ENCODE measurements at regions not wholly inside any gene's neighbourhood (a gene's known extent, or its start where the extent isn't known, plus 50 kb on each side); places are given as distances from the start of the nearest gene placed in this dataset.

GRCh38 chr14:22417914-22418313 is 171.1 kb downstream of the DAD1 start:
- Histone ChIP-seq H3K79me2 (ENCODE audit: control insufficient read depth, low read length) (no peaks in the 10 kb centered on the region), H3K4me1 (ENCODE audit: control insufficient read depth, low read length) (peaks cover 55% of the 10 kb centered on the region), H3K36me3 (ENCODE audit: control insufficient read depth, low read length) (no peaks in the 10 kb centered on the region), H3K27me3 (ENCODE audit: control insufficient read depth, low read length) (no peaks in the 10 kb centered on the region), H3K4me3 (ENCODE audit: low read length) (peak overlapping the region; percentile 40), H4K20me1 (ENCODE audit: control insufficient read depth, insufficient read depth, low read depth, low read length) (no peaks in the 10 kb centered on the region), H3K9me3 (ENCODE audit: control insufficient read depth, insufficient read depth, low read length) (no peaks in the 10 kb centered on the region), H3K27ac (ENCODE audit: low read depth, low read length) (no peak overlapping the region), H3K9me2 (replicated peaks; ENCODE audit: control insufficient read depth, low read length) (no peaks in the 10 kb centered on the region), H3F3A (ENCODE audit: control insufficient read depth, insufficient read depth) (no peaks in the 10 kb centered on the region), H3K4me2 (ENCODE audit: low read length) (peak overlapping the region; percentile 67)
- TF ChIP-seq CTCF (IDR thresholded peaks at IDR 0.05; ENCODE audit: low read depth, low read length, poor library complexity, severe bottlenecking) = no peak
- TF ChIP-seq EZH2phosphoT487 (IDR thresholded peaks at IDR 0.05; ENCODE audit: borderline replicate concordance, low read length) = no peak

- Histone ChIP-seq H3K27ac (ENCODE audit: low read depth, low read length) (no peak overlapping the region), H3K9me3 (ENCODE audit: control insufficient read depth, insufficient read depth, low read length) (no peaks in the 10 kb centered on the region)
Observed at GRCh38 chr14:22416193-22416592, 172.8 kb downstream of the DAD1 start.

GRCh38 chr14:22415605-22415959 is 173.4 kb downstream of the DAD1 start:
- H3K9me2 ChIP-seq (replicated peaks; ENCODE audit: control insufficient read depth, low read length) = no peaks in the 10 kb centered on the region
- H3F3A ChIP-seq (ENCODE audit: control insufficient read depth, insufficient read depth) = no peaks in the 10 kb centered on the region
- H3K4me1 ChIP-seq (ENCODE audit: control insufficient read depth, low read length) = peaks cover 41% of the 10 kb centered on the region
- H3K4me3 ChIP-seq (ENCODE audit: low read length) = no peak overlapping the region
- H3K36me3 ChIP-seq (ENCODE audit: control insufficient read depth, low read length) = no peaks in the 10 kb centered on the region
- TF ChIP-seq CTCF (IDR thresholded peaks at IDR 0.05; ENCODE audit: low read depth, low read length, poor library complexity, severe bottlenecking) (no peak), EZH2phosphoT487 (IDR thresholded peaks at IDR 0.05; ENCODE audit: borderline replicate concordance, low read length) (no peak)
- no peaks in the 10 kb centered on the region for H3K79me2 ChIP-seq (ENCODE audit: control insufficient read depth, low read length)
- no peaks in the 10 kb centered on the region for H3K9me3 ChIP-seq (ENCODE audit: control insufficient read depth, insufficient read depth, low read length)
- H4K20me1 ChIP-seq (ENCODE audit: control insufficient read depth, insufficient read depth, low read depth, low read length) = no peaks in the 10 kb centered on the region
- no peaks in the 10 kb centered on the region for H3K27me3 ChIP-seq (ENCODE audit: control insufficient read depth, low read length)
- H3K4me2 ChIP-seq (ENCODE audit: low read length) = no peak overlapping the region
- H3K27ac ChIP-seq (ENCODE audit: low read depth, low read length) = no peak overlapping the region

More at GRCh38 chr14:22416193-22416592, 172.8 kb downstream of the DAD1 start:
- no peak overlapping the region for H3K4me2 ChIP-seq (ENCODE audit: low read length)
- no peaks in the 10 kb centered on the region for H3K27me3 ChIP-seq (ENCODE audit: control insufficient read depth, low read length)
- no peaks in the 10 kb centered on the region for H3K9me2 ChIP-seq (replicated peaks; ENCODE audit: control insufficient read depth, low read length)
- H4K20me1 ChIP-seq (ENCODE audit: control insufficient read depth, insufficient read depth, low read depth, low read length) = no peaks in the 10 kb centered on the region
- H3F3A ChIP-seq (ENCODE audit: control insufficient read depth, insufficient read depth) = no peaks in the 10 kb centered on the region
- H3K4me1 ChIP-seq (ENCODE audit: control insufficient read depth, low read length) = peaks cover 47% of the 10 kb centered on the region
- TF ChIP-seq EZH2phosphoT487 (IDR thresholded peaks at IDR 0.05; ENCODE audit: borderline replicate concordance, low read length) = no peak
- TF ChIP-seq CTCF (IDR thresholded peaks at IDR 0.05; ENCODE audit: low read depth, low read length, poor library complexity, severe bottlenecking) = no peak
- H3K79me2 ChIP-seq (ENCODE audit: control insufficient read depth, low read length) = no peaks in the 10 kb centered on the region
- no peak overlapping the region for H3K4me3 ChIP-seq (ENCODE audit: low read length)
- no peaks in the 10 kb centered on the region for H3K36me3 ChIP-seq (ENCODE audit: control insufficient read depth, low read length)

Data from DOHH2 (cell line).